CD14-positive monocyte (primary cell): ENCODE measurements at regions not wholly inside any gene's neighbourhood (a gene's known extent, or its start where the extent isn't known, plus 50 kb on each side); places are given as distances from the start of the nearest gene placed in this dataset.

Experiments
- DNase-seq, 3 donors: peaks; one replicate each; pipeline ENCODE4 v3.0.0-alpha.2; 2011 to 2022
- H2AFZ ChIP-seq: 2 replicates; pipeline ENCODE4 v1.6.0; 2012; ENCODE audit warnings: mild to moderate bottlenecking, low read depth, low read length, inconsistent platforms; ENCODE audit not compliant: insufficient read depth, poor library complexity, severe bottlenecking
- H3K27ac ChIP-seq, 2 donors: 1 replicate in 1 of 2; 2 replicates in 1 of 2; pipeline ENCODE4 v1.5.1; 2012 to 2013; ENCODE audit warnings: low read length in 2 of 2, control low read depth in 1 of 2, inconsistent platforms in 1 of 2, low read depth in 1 of 2, mild to moderate bottlenecking in 1 of 2
- H3K27me3 ChIP-seq, 2 donors: one replicate each; pipeline versions ENCODE4 v1.6.0 to v1.6.1; 2011 to 2013; ENCODE audit warnings: low read length in 2 of 2; ENCODE audit not compliant: control insufficient read depth in 2 of 2, insufficient read depth in 2 of 2
- H3K36me3 ChIP-seq, 2 donors: replicated peaks in 1 of 2; 1 replicate in 1 of 2; 2 replicates in 1 of 2; pipeline versions ENCODE4 v1.5.1 to v1.6.1; 2012 to 2013; ENCODE audit warnings: low read length in 2 of 2, control low read depth in 1 of 2, inconsistent platforms in 1 of 2, mild to moderate bottlenecking in 1 of 2; ENCODE audit not compliant: insufficient read depth in 2 of 2, control insufficient read depth in 1 of 2
- H3K4me1 ChIP-seq, 2 donors: 1 replicate in 1 of 2; 2 replicates in 1 of 2; pipeline versions ENCODE4 v1.5.1 to v1.6.1; 2012 to 2013; ENCODE audit warnings: low read length in 2 of 2, control low read depth in 1 of 2, inconsistent platforms in 1 of 2, mild to moderate bottlenecking in 1 of 2, moderate library complexity in 1 of 2; ENCODE audit not compliant: insufficient read depth in 2 of 2, control insufficient read depth in 1 of 2
- H3K4me2 ChIP-seq: replicated peaks from 2 replicates; pipeline ENCODE3; 2012; ENCODE audit warnings: low read length, moderate library complexity, mild to moderate bottlenecking; ENCODE audit not compliant: poor library complexity, severe bottlenecking; ENCODE audit errors: extremely low read depth
- H3K4me3 ChIP-seq, 3 experiments: fragments of 200-600 bp in 1 of 3; sonication (generic) in 1 of 3; replicated peaks in 1 of 3; 1 replicate in 2 of 3; 2 replicates in 1 of 3; pipeline ENCODE4 v1.5.1; 2011 to 2013; ENCODE audit warnings: low read length in 3 of 3, mild to moderate bottlenecking in 3 of 3, control low read depth in 2 of 3, low read depth in 2 of 3, inconsistent platforms in 1 of 3, moderate library complexity in 1 of 3
- H3K79me2 ChIP-seq: 2 replicates; pipeline ENCODE4 v1.6.0; 2012; ENCODE audit warnings: mild to moderate bottlenecking, control low read depth, inconsistent platforms, low read length, moderate library complexity; ENCODE audit not compliant: insufficient read depth
- H3K9ac ChIP-seq: 2 replicates; pipeline ENCODE4 v1.6.0; 2017; ENCODE audit warnings: low read length, mild to moderate bottlenecking; ENCODE audit not compliant: insufficient read depth, poor library complexity, severe bottlenecking
- H3K9me3 ChIP-seq, 2 donors: replicated peaks in 1 of 2; 1 replicate in 1 of 2; 2 replicates in 1 of 2; pipeline versions ENCODE4 v1.5.1 to v1.6.1; 2012 to 2013; ENCODE audit warnings: low read length in 2 of 2, control low read depth in 1 of 2; ENCODE audit not compliant: control insufficient read depth in 1 of 2, insufficient read depth in 1 of 2
- H4K20me1 ChIP-seq: 2 replicates; pipeline ENCODE4 v1.6.0; 2012; ENCODE audit warnings: mild to moderate bottlenecking, low read length, control low read depth, moderate library complexity; ENCODE audit not compliant: insufficient read depth
- H3K27ac Mint-ChIP-seq, 7 donors: one replicate each; pipeline ENCODE4 v1.8.0; 2020; ENCODE audit warnings: mild to moderate bottlenecking in 7 of 7, mixed read lengths in 7 of 7, moderate library complexity in 6 of 7, inconsistent platforms in 2 of 7
- H3K27me3 Mint-ChIP-seq, 3 donors: one replicate each; pipeline ENCODE4 v1.8.0; 2021 to 2022; ENCODE audit warnings: low read depth in 3 of 3, mild to moderate bottlenecking in 3 of 3, mixed read lengths in 3 of 3, moderate library complexity in 3 of 3, inconsistent platforms in 1 of 3
- H3K36me3 Mint-ChIP-seq, 2 donors: one replicate each; pipeline ENCODE4 v1.8.0; 2020; ENCODE audit warnings: mixed read lengths in 2 of 2, inconsistent platforms in 1 of 2, mild to moderate bottlenecking in 1 of 2
- H3K4me1 Mint-ChIP-seq: one replicate; pipeline ENCODE4 v1.8.0; 2020; ENCODE audit warnings: mild to moderate bottlenecking, mixed read lengths
- H3K4me3 Mint-ChIP-seq, 2 donors: one replicate each; pipeline ENCODE4 v1.8.0; 2020; ENCODE audit warnings: mild to moderate bottlenecking in 2 of 2, mixed read lengths in 2 of 2, moderate library complexity in 1 of 2
- H3K9me3 Mint-ChIP-seq, 7 donors: one replicate each; pipeline ENCODE4 v1.8.0; 2020 to 2022; ENCODE audit warnings: mixed read lengths in 7 of 7, mild to moderate bottlenecking in 6 of 7, moderate library complexity in 6 of 7, inconsistent platforms in 2 of 7
- WGBS: methylation state at CpG from one replicate; pipeline ENCODE4 v1.1.5; 2013; ENCODE audit warnings: missing lambda C conversion rate; ENCODE audit not compliant: insufficient coverage; 5-methylcytosine and 5-hydroxymethylcytosine counted together
- intact Hi-C, 2 donors: fragments of 100-400 bp; cut with micrococcal nuclease; formaldehyde crosslinking; loops; one replicate each; pipeline versions ENCODE4 v1.15.0 to v1.15.1; 2023
- TF ChIP-seq, protein P1 (sequence below): fragments of 200-600 bp; IDR thresholded peaks from one replicate; pipeline ENCODE4 v1.8.0; 2022; ENCODE audit warnings: antibody characterized with exemption, mild to moderate bottlenecking

DNA sequence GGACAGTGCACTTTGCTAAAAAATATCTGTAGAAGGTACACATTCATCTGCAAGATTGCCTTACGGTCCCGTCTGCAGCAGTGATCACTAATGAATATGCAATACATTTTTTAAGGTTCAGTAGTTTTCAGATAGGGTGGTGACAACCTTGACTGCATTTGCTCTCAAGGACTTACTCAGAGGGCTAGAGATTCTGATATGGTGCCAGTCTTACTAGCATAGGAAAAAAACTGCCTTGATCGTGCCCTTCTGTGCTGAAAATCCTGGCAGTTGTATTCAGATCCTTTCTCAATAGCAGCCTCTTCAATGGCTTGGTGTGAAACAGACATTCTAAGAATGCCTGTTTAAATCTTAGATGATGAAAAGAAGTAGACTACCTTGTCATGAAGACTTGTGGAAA is 411.9 kb upstream of the CCDC54 start:
- no peaks in the 10 kb centered on the region for H3K36me3 ChIP-seq
- no peaks in the 10 kb centered on the region for H3K36me3 Mint-ChIP-seq
- H3K4me1 ChIP-seq: no peaks in the 10 kb centered on the region
- no peaks in the 10 kb centered on the region for H3K27me3 Mint-ChIP-seq
- H3K4me3 ChIP-seq: no peak overlapping the region
- peaks cover 0 to 4% of the 10 kb centered on the region in 2 donors for H3K9me3 ChIP-seq
- intact Hi-C loops: no loop called here
- no peak overlapping the region for H3K9ac ChIP-seq
- no peaks in the 10 kb centered on the region for H3K79me2 ChIP-seq
- peaks cover 0 to 4% (median 2%) of the 10 kb centered on the region in 7 donors for H3K9me3 Mint-ChIP-seq
- H2AFZ ChIP-seq: no peak overlapping the region
- no peak overlapping the region for H3K27ac ChIP-seq
- no peak overlapping the region for H3K4me2 ChIP-seq
- no peaks in the 10 kb centered on the region for H4K20me1 ChIP-seq
- no peaks in the 10 kb centered on the region for H3K4me1 Mint-ChIP-seq
- WGBS: 71% methylated on average over 1 of the region's 3 CpGs
- TF ChIP-seq, protein P1, sequence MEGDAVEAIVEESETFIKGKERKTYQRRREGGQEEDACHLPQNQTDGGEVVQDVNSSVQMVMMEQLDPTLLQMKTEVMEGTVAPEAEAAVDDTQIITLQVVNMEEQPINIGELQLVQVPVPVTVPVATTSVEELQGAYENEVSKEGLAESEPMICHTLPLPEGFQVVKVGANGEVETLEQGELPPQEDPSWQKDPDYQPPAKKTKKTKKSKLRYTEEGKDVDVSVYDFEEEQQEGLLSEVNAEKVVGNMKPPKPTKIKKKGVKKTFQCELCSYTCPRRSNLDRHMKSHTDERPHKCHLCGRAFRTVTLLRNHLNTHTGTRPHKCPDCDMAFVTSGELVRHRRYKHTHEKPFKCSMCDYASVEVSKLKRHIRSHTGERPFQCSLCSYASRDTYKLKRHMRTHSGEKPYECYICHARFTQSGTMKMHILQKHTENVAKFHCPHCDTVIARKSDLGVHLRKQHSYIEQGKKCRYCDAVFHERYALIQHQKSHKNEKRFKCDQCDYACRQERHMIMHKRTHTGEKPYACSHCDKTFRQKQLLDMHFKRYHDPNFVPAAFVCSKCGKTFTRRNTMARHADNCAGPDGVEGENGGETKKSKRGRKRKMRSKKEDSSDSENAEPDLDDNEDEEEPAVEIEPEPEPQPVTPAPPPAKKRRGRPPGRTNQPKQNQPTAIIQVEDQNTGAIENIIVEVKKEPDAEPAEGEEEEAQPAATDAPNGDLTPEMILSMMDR: no peak
- DNase-seq: no peak
- no peak overlapping the region for H3K4me3 Mint-ChIP-seq
- H3K27me3 ChIP-seq: no peaks in the 10 kb centered on the region
- no peak overlapping the region for H3K27ac Mint-ChIP-seq

DNA sequence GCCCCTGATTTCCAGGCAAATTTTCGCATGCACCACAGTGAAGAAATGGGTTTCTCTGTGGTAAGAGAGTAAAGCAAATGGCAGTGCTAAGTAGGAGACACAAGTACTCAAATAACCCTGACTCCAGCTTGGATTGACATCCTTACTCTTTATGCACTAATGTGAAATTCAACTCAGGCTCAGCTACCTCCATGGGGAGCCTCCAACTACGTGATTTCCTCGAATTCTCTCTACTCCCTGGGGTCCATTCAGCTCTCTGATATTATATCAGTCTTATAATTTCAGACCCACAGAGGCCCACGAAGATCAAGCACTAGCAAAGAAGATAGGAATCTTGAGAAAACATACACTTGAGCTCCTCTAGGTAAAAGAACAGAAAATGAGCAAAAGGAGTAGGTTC is 407.6 kb upstream of the CCDC54 start:
- no peaks in the 10 kb centered on the region for H3K27me3 ChIP-seq
- DNase-seq: no peak
- H3K9me3 Mint-ChIP-seq: peaks cover 0 to 2% (median 2%) of the 10 kb centered on the region in 7 donors
- no CpG with 5 or more reads among the region's 4 CpGs for WGBS
- no peaks in the 10 kb centered on the region for H3K79me2 ChIP-seq
- no peak overlapping the region for H3K4me2 ChIP-seq
- intact Hi-C loops: no loop called here
- no peaks in the 10 kb centered on the region for H3K27me3 Mint-ChIP-seq
- no peaks in the 10 kb centered on the region for H3K4me1 Mint-ChIP-seq
- no peak overlapping the region for H3K4me3 ChIP-seq
- H3K4me3 Mint-ChIP-seq: no peak overlapping the region
- H3K27ac ChIP-seq: no peak overlapping the region
- no peaks in the 10 kb centered on the region for H3K9me3 ChIP-seq
- TF ChIP-seq, protein P1: no peak
- H3K9ac ChIP-seq: no peak overlapping the region
- H3K36me3 Mint-ChIP-seq: no peaks in the 10 kb centered on the region
- H2AFZ ChIP-seq: no peak overlapping the region
- no peaks in the 10 kb centered on the region for H3K36me3 ChIP-seq
- no peaks in the 10 kb centered on the region for H4K20me1 ChIP-seq
- H3K27ac Mint-ChIP-seq: no peak overlapping the region
- H3K4me1 ChIP-seq: no peaks in the 10 kb centered on the region
